Chondrocyte (in vitro differentiated cells): ENCODE measurements at regions not wholly inside any gene's neighbourhood (a gene's known extent, or its start where the extent isn't known, plus 50 kb on each side); places are given as distances from the start of the nearest gene placed in this dataset.
A peak's percentile ranks its signal among the peaks of the same experiment; 100 is the strongest.

ENCODE experiments used
- DNase-seq: peaks from one replicate; pipeline ENCODE4 v3.0.0; 2021; ENCODE audit warnings: mixed read lengths, low spot score
- H3K27ac Mint-ChIP-seq: one replicate; pipeline ENCODE4 v1.8.0; 2021; ENCODE audit warnings: mild to moderate bottlenecking, moderate library complexity, mixed read lengths; ENCODE audit not compliant: unreplicated experiment
- H3K27me3 Mint-ChIP-seq: 2 replicates; pipeline ENCODE4 v1.8.0; 2021; ENCODE audit warnings: low read depth, mixed read lengths
- H3K36me3 Mint-ChIP-seq: 2 replicates; pipeline ENCODE4 v1.8.0; 2021; ENCODE audit warnings: low read depth, mixed read lengths
- H3K4me1 Mint-ChIP-seq: 2 replicates; pipeline ENCODE4 v1.8.0; 2021; ENCODE audit warnings: low read depth, mild to moderate bottlenecking, mixed read lengths
- H3K4me3 Mint-ChIP-seq: one replicate; pipeline ENCODE4 v1.8.0; 2021; ENCODE audit warnings: mild to moderate bottlenecking, moderate library complexity, mixed read lengths; ENCODE audit not compliant: unreplicated experiment
- H3K9me3 Mint-ChIP-seq: 2 replicates; pipeline ENCODE4 v1.8.0; 2021; ENCODE audit warnings: low read depth, mixed read lengths
- CTCF ChIP-seq: fragments of 200-600 bp; sonication (generic); IDR thresholded peaks from 2 replicates; pipeline ENCODE4 v1.5.0; 2021; ENCODE audit warnings: antibody characterized with exemption, mild to moderate bottlenecking, moderate library complexity

GRCh38 chr14:31937730-31938346, 139.3 kb upstream of the ARHGAP5 start:
- DNase-seq = no peak
- H3K36me3 Mint-ChIP-seq = no peaks in the 10 kb centered on the region
- no peak overlapping the region for H3K4me3 Mint-ChIP-seq
- TF ChIP-seq CTCF = no peak
- H3K9me3 Mint-ChIP-seq = no peaks in the 10 kb centered on the region
- peak overlapping the region; percentile 85 for H3K27ac Mint-ChIP-seq
- peaks cover 18% of the 10 kb centered on the region for H3K4me1 Mint-ChIP-seq
- H3K27me3 Mint-ChIP-seq = no peaks in the 10 kb centered on the region

GRCh38 chr14:31939934-31940333, 137.2 kb upstream of the ARHGAP5 start:
- H3K27ac Mint-ChIP-seq = no peak overlapping the region
- no peak overlapping the region for H3K4me3 Mint-ChIP-seq
- peaks cover 5% of the 10 kb centered on the region for H3K4me1 Mint-ChIP-seq

GRCh38 chr14:31941487-31941886, 135.6 kb upstream of the ARHGAP5 start:
- Mint-ChIP-seq H3K4me3 (no peak overlapping the region), H3K27ac (no peak overlapping the region), H3K36me3 (no peaks in the 10 kb centered on the region), H3K4me1 (peaks cover 4% of the 10 kb centered on the region), H3K27me3 (no peaks in the 10 kb centered on the region), H3K9me3 (no peaks in the 10 kb centered on the region)
- TF ChIP-seq CTCF = no peak
- no peak for DNase-seq

More at GRCh38 chr14:31939934-31940333, 137.2 kb upstream of the ARHGAP5 start:
- H3K27me3 Mint-ChIP-seq = no peaks in the 10 kb centered on the region
- no peak for DNase-seq
- no peak for TF ChIP-seq CTCF
- H3K9me3 Mint-ChIP-seq = no peaks in the 10 kb centered on the region
- H3K36me3 Mint-ChIP-seq = no peaks in the 10 kb centered on the region

GRCh38 chr14:31942166-31942841, 134.8 kb upstream of the ARHGAP5 start:
- Mint-ChIP-seq H3K4me1 (peaks cover 4% of the 10 kb centered on the region), H3K4me3 (no peak overlapping the region), H3K27ac (no peak overlapping the region), H3K9me3 (no peaks in the 10 kb centered on the region), H3K27me3 (no peaks in the 10 kb centered on the region), H3K36me3 (no peaks in the 10 kb centered on the region)
- no peak for DNase-seq
- no peak for TF ChIP-seq CTCF

DNA sequence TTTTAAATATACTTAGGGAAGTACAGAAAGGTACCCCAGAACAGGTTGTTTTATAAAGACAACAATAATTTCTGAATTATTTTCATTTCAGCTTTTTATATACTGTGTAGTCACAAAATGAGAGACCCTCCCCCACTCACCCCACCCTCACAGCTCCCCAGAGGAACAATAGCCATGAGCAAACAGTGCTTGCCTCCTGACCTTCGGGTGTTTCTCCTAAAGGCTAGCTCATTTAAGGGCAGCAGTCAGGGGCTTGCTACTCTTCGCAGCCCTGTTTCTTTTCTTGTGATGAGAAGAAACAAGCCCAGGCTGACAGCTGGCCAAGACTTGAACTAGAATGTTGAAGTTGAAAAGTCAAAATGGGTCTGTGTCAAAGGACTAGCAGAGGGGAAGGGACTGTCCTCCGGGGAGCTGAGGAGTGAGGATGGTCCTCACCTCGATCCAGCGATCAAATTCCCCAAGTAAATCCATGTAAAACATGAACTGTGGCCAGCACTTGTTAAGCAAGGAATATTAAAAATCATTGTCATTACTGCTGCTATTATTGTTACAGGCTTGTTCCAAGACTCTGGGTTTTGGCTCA, 133.8 kb upstream of the ARHGAP5 start:
- H3K4me1 Mint-ChIP-seq = peaks cover 8% of the 10 kb centered on the region
- H3K27ac Mint-ChIP-seq = no peak overlapping the region
- H3K9me3 Mint-ChIP-seq = no peaks in the 10 kb centered on the region
- no peaks in the 10 kb centered on the region for H3K27me3 Mint-ChIP-seq
- H3K4me3 Mint-ChIP-seq = no peak overlapping the region
- no peak for TF ChIP-seq CTCF
- DNase-seq = no peak
- H3K36me3 Mint-ChIP-seq = no peaks in the 10 kb centered on the region
